WTC11 (cell line): ENCODE measurements at regions not wholly inside any gene's neighbourhood (a gene's known extent, or its start where the extent isn't known, plus 50 kb on each side); places are given as distances from the start of the nearest gene placed in this dataset.

Source experiments
- CTCF ChIP-seq: fragments of 200-600 bp; IDR thresholded peaks from 2 replicates; pipeline ENCODE4 v1.8.0; 2022; ENCODE audit warnings: antibody characterized with exemption
- ETV6 ChIP-seq: sonication (generic); formaldehyde crosslinking; IDR thresholded peaks from 2 replicates; pipeline ENCODE4 v1.8.1; 2022; ENCODE audit warnings: mild to moderate bottlenecking, missing genetic modification reagents
- MAX ChIP-seq: sonication (generic); formaldehyde crosslinking; IDR thresholded peaks from 2 replicates; pipeline ENCODE4 v1.8.0; 2022; ENCODE audit warnings: mild to moderate bottlenecking, missing genetic modification reagents
- MYBL2 ChIP-seq: sonication (generic); formaldehyde crosslinking; IDR thresholded peaks from 2 replicates; pipeline ENCODE4 v1.8.1; 2023; ENCODE audit warnings: mild to moderate bottlenecking, moderate library complexity, missing genetic modification reagents
- SP1 ChIP-seq: sonication (generic); formaldehyde crosslinking; conservative IDR thresholded peaks from 2 replicates; pipeline ENCODE4 v1.8.1; 2022; ENCODE audit warnings: missing genetic modification reagents
- USF1 ChIP-seq: sonication (generic); formaldehyde crosslinking; IDR thresholded peaks from 2 replicates; pipeline ENCODE4 v1.8.0; 2022; ENCODE audit warnings: mild to moderate bottlenecking, missing genetic modification reagents
- ZNF138 ChIP-seq: sonication (generic); formaldehyde crosslinking; conservative IDR thresholded peaks from 2 replicates; pipeline ENCODE4 v1.8.1; 2022; ENCODE audit warnings: mild to moderate bottlenecking, moderate library complexity, missing genetic modification reagents

- TF ChIP-seq MAX (no peak), USF1 (CRISPR knock-in tag) (no peak), CTCF (no peak), SP1 (CRISPR knock-in tag) (no peak), MYBL2 (CRISPR knock-in tag) (no peak), ZNF138 (CRISPR knock-in tag) (no peak), ETV6 (CRISPR knock-in tag) (no peak)
Observed at GRCh38 chr6:92354270-92354829, 1065.0 kb downstream of the EPHA7 start.
